Common myeloid progenitor, CD34-positive (primary cell): ENCODE measurements at regions not wholly inside any gene's neighbourhood (a gene's known extent, or its start where the extent isn't known, plus 50 kb on each side); places are given as distances from the start of the nearest gene placed in this dataset.

Experiments
- CTCF ChIA-PET: fragments of 350-600 bp; sonication (Branson Sonifier 250); formaldehyde crosslinking; loops from one replicate; lab custom pipeline; 2021; ENCODE audit warnings: antibody characterized with exemption; lab: Charles Lee
- POLR2A ChIA-PET: fragments of 350-600 bp; sonication (Branson Sonifier 250); formaldehyde crosslinking; loops from one replicate; lab custom pipeline; 2021; ENCODE audit warnings: antibody characterized with exemption; lab: Charles Lee
- DNase-seq, 3 donors: peaks; one replicate each; pipeline versions ENCODE4 v3.0.0 to v3.0.0-alpha.2; 2013
- H3K27ac ChIP-seq, 2 experiments: 1 replicate in 1 of 2; 2 replicates in 1 of 2; pipeline ENCODE4 v1.7.0; 2013; ENCODE audit warnings: inconsistent platforms in 2 of 2, low read length in 2 of 2, mild to moderate bottlenecking in 2 of 2, low read depth in 1 of 2, moderate library complexity in 1 of 2; ENCODE audit not compliant: severe bottlenecking in 2 of 2, insufficient read depth in 1 of 2, poor library complexity in 1 of 2
- H3K27me3 ChIP-seq, 5 experiments: replicated peaks in 2 of 5; 1 replicate in 3 of 5; 2 replicates in 2 of 5; pipeline versions ENCODE4 v1.6.1 to v1.7.0; 2013; ENCODE audit warnings: low read length in 4 of 5, mild to moderate bottlenecking in 2 of 5, moderate library complexity in 2 of 5, inconsistent platforms in 1 of 5; ENCODE audit not compliant: insufficient read depth in 5 of 5, control insufficient read depth in 4 of 5
- H3K36me3 ChIP-seq, 4 experiments: 1 replicate in 2 of 4; 2 replicates in 2 of 4; pipeline versions ENCODE4 v1.6.1 to v1.7.0; 2013; ENCODE audit warnings: low read length in 3 of 4, control low read depth in 1 of 4, mild to moderate bottlenecking in 1 of 4; ENCODE audit not compliant: control insufficient read depth in 4 of 4, insufficient read depth in 4 of 4
- H3K4me1 ChIP-seq, 4 experiments: 1 replicate in 3 of 4; 2 replicates in 1 of 4; pipeline versions ENCODE4 v1.6.1 to v1.7.1; 2013; ENCODE audit warnings: low read length in 3 of 4, mild to moderate bottlenecking in 3 of 4, control low read depth in 1 of 4, inconsistent platforms in 1 of 4, moderate library complexity in 1 of 4; ENCODE audit not compliant: control insufficient read depth in 4 of 4, insufficient read depth in 4 of 4; ENCODE audit errors: control extremely low read depth in 1 of 4
- H3K4me3 ChIP-seq, 7 experiments: 1 replicate in 4 of 7; 2 replicates in 3 of 7; pipeline versions ENCODE4 v1.5.1 to v1.7.0; 2013; ENCODE audit warnings: mild to moderate bottlenecking in 7 of 7, low read length in 6 of 7, moderate library complexity in 6 of 7, inconsistent platforms in 2 of 7, low read depth in 2 of 7, control low read depth in 1 of 7; ENCODE audit not compliant: insufficient read depth in 4 of 7, control insufficient read depth in 1 of 7; ENCODE audit errors: extremely low read depth in 1 of 7
- H3K9me3 ChIP-seq, 5 experiments: 1 replicate in 4 of 5; 2 replicates in 1 of 5; pipeline versions ENCODE4 v1.6.1 to v1.7.1; 2013; ENCODE audit warnings: low read length in 4 of 5, mild to moderate bottlenecking in 2 of 5, inconsistent platforms in 1 of 5, low read depth in 1 of 5, moderate library complexity in 1 of 5; ENCODE audit not compliant: control insufficient read depth in 4 of 5, insufficient read depth in 2 of 5; ENCODE audit errors: control extremely low read depth in 1 of 5
- WGBS: methylation state at CpG from one replicate; pipeline ENCODE4 v1.1.5; 2013; ENCODE audit not compliant: insufficient coverage; 5-methylcytosine and 5-hydroxymethylcytosine counted together

DNA sequence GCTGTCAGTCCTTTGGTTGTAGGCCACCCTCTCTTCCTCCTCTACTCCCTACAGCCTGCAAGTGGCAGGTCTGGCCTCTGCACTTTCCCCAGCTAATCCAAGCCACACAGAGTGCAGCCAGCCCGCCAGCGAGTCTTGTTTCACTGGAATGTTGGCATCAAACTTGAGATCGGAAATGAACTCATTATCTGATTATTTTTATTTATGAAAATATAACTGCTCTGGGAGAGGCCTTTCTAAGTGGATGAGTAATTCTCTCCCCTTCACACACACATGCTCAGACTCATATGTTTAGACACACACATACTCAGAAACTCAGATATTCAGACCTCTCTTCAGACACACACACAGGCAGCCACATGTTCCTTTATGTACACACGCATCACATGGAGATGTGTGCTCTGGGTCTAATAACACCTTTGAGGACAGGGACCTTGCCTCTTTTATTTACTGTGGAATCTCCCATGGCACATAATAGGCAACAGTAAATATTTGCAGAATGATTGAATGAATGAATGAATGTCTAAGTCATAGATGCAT lies 151.3 kb downstream of the ZFP36L2 start:
- Histone ChIP-seq H3K4me3 (no peak overlapping the region), H3K27me3 (no peaks in the 10 kb centered on the region), H3K9me3 (no peaks in the 10 kb centered on the region), H3K27ac (no peak overlapping the region), H3K36me3 (no peaks in the 10 kb centered on the region), H3K4me1 (peaks cover 0 to 12% (median 7%) of the 10 kb centered on the region in 4 experiments)
- DNase-seq = no peak
- 40% methylated on average over 1 of the region's 4 CpGs for WGBS
- ChIA-PET POLR2A (no interaction called here), CTCF (interaction anchor here (1.1 kb wide), 2 partner anchors 20 to 30 kb away, joined by 3 read pairs; no protein-coding TSS in a partner anchor)

DNA sequence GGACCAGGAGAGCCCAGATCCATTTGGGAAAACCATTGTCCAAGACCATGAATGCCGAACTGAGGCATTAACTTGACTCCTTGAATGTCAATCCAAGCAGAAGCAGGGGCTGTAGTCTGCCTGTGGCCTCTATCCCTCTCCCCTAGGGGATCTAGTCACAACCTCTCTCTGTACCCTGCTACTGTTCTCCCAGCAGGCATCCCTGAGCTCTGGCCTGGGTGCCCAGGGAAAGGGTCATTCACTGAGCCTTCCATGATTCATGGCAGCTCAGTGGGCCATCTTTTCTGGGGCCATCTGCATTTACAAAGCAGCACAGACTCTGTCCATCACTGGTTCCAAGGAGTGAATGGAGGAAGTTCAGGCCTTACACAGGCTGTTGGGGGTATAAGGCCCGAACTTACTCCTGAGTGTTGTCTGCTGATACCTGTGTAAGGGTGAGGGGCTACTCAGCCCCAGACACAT lies 151.8 kb downstream of the ZFP36L2 start:
- H3K27me3 ChIP-seq = no peaks in the 10 kb centered on the region
- peaks cover 0 to 12% (median 7%) of the 10 kb centered on the region in 4 experiments for H3K4me1 ChIP-seq
- 67% methylated on average over 1 of the region's 2 CpGs for WGBS
- H3K9me3 ChIP-seq = no peaks in the 10 kb centered on the region
- DNase-seq = no peak
- CTCF ChIA-PET = interaction anchor here (1.1 to 1.4 kb wide), 3 partner anchors 8 to 30 kb away, joined by 3 read pairs; no protein-coding TSS in a partner anchor
- POLR2A ChIA-PET = no interaction called here
- H3K4me3 ChIP-seq = no peak overlapping the region
- no peak overlapping the region for H3K27ac ChIP-seq
- no peaks in the 10 kb centered on the region for H3K36me3 ChIP-seq

DNA sequence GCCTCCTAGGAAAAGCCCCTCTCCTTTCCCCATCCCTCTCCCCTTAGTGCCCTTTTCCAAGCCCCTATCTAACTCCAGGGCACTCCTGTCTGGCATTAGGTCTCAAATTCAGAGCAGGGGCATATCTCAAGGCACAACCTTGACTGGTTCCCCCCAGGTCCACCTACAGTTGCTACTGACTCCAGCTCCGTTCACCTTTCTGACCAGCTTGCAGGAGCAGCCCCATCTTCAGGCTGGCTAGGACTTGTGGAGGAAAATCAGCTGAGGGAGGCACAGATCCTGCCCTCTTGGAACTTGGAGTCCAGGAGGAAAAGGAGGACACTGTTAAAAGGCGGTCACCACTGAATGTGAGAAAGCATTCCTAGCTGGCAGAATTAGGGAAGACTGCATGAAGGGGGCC lies 152.4 kb downstream of the ZFP36L2 start:
- ChIA-PET CTCF (interaction anchor here (1.1 to 1.4 kb wide), 4 partner anchors 8 to 34 kb away, joined by 3 to 4 read pairs (median 3); no protein-coding TSS in a partner anchor), POLR2A (no interaction called here)
- no peaks in the 10 kb centered on the region for H3K9me3 ChIP-seq
- no peaks in the 10 kb centered on the region for H3K36me3 ChIP-seq
- no peak overlapping the region for H3K4me3 ChIP-seq
- WGBS = 100% methylated on average over 1 of the region's 2 CpGs
- H3K4me1 ChIP-seq = peaks cover 0 to 12% (median 7%) of the 10 kb centered on the region in 4 experiments
- H3K27ac ChIP-seq = no peak overlapping the region
- H3K27me3 ChIP-seq = no peaks in the 10 kb centered on the region
- no peak for DNase-seq

DNA sequence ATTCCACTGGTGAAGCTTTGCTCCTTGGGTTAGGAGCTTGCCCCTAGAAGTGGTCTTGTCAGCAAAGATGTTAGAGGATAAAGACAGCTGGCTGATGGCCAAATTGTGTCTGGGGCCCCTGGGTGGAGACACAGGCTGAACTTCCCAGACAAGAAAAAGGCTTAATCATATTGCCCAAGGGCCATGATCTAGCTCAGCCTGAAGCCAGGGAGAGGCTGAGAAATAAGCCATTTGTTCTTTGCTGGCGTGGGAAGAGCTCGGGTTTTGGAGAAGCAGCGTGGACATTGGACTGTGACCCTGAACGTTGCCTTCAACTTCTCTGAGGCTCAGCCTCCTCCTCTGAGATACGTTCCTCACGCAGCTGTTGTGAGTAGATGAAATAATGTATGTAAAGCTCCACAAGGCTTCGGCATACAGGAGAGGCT lies 153.0 kb downstream of the ZFP36L2 start:
- 91% methylated on average over 7 of the region's 7 CpGs for WGBS
- CTCF ChIA-PET = interaction anchor here (1.1 to 1.4 kb wide), 2 partner anchors 9 to 35 kb away, joined by 3 to 4 read pairs; no protein-coding TSS in a partner anchor
- Histone ChIP-seq H3K4me1 (peaks cover 0 to 12% (median 7%) of the 10 kb centered on the region in 4 experiments), H3K27me3 (no peaks in the 10 kb centered on the region), H3K9me3 (no peaks in the 10 kb centered on the region), H3K4me3 (peak overlapping the region in 1 of 7 experiments; percentile 1), H3K36me3 (no peaks in the 10 kb centered on the region), H3K27ac (no peak overlapping the region)
- peak; percentile 9 to 35 (median 16) for DNase-seq
- POLR2A ChIA-PET = no interaction called here

DNA sequence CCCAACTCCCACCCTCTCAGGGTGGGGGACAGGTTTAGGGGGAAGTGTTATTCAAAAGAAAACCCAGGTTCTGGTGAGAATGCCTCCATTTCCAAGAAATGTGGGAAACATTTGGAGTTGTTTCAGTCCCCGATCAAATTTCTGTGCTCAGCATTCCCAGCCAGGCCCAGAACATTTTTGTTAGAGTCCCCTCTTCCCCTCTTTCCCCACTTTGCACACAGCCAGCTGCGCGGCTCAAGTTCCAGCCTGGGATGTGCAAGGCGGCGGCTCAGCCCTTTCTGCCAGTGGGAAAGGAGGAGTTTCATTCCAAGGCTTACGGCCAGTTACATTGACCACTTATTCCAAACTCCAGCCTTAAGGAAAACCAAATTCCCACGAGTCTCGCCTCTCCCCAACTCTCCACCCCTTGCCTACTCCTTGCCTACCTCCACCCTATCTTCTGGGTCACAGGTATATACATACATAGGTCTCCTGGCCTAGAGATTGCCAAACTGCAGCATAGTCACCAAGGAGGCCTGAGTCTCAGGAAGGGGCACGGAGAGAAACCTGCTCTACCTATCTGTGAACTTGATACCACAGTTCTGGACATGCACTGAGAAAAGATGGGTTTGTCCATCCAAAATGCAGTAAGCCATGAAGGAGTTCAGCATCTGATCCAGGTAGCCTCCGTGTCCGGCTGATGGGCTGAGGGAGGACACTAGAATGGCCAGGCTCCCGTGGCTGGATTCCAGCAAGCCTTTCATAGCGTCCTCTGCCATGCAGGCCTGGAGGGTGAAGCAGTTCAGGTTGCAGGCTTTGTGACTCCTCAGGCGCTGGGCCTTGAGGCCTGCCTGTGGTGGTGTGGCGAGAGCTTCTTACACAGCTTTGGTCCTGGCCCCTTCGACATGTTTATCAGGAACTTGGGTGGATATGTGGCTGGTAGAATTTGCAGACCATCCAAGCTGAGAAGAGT lies 154.5 kb downstream of the ZFP36L2 start:
- over 99% methylated on average over 16 of the region's 16 CpGs for WGBS
- Histone ChIP-seq H3K27me3 (no peaks in the 10 kb centered on the region), H3K27ac (no peak overlapping the region)

DNA sequence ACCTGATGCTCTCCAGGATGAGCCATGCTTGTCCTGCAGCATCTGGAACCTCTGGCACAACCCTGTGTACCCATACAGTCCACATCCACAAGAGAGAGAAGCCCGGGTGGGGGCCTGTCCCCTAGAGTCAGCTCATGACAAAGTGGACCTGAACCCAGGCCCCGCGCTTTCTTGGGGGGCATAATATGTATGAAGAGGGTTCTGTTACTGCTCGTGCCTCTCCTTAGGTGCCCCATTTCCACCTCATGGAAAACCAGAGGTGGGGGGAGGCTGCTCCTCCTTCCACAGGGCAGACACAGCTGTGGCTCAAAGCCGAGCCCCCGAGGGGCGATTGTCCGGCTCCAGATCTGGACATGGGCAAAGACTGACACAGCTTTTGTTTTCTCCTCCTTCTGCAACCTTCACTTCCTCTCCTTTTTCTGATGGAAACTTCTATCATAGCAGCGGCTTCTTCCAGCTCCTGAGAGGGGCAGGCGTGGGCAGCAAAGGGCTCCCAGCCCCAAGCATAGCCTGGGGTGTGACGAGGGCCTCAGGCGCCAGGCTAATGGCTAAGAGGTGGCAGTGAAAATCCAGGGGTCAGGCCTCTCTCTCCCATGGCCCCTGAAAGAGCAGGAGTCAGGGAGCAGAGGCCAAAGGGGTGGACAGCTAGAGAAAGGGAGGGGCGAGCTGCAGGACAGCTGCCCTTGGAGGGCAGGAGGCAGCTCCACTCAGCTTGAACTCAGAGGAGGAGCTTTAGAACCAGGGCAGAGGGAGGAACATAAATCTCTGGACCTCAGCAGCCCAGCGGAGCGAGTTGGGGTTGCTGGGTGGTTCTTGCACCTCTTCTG lies 155.5 kb downstream of the ZFP36L2 start:
- Histone ChIP-seq H3K4me3 (no peak overlapping the region), H3K27ac (no peak overlapping the region), H3K9me3 (no peaks in the 10 kb centered on the region), H3K27me3 (no peaks in the 10 kb centered on the region), H3K36me3 (no peaks in the 10 kb centered on the region), H3K4me1 (peaks cover 0 to 18% (median 13%) of the 10 kb centered on the region in 4 experiments)
- CTCF ChIA-PET = interaction anchor here (1.0 to 1.5 kb wide), 3 partner anchors 19 to 158 kb away, joined by 3 read pairs; no protein-coding TSS in a partner anchor
- POLR2A ChIA-PET = no interaction called here
- WGBS = 98% methylated on average over 7 of the region's 15 CpGs
- DNase-seq = no peak

More for the DNA sequence above, 154.5 kb downstream of the ZFP36L2 start:
- Histone ChIP-seq H3K36me3 (no peaks in the 10 kb centered on the region), H3K9me3 (no peaks in the 10 kb centered on the region), H3K4me3 (no peak overlapping the region), H3K4me1 (peaks cover 0 to 12% (median 7%) of the 10 kb centered on the region in 4 experiments)
- POLR2A ChIA-PET = interaction anchor here (0.6 kb wide), 1 partner anchor 34 kb away, joined by 4 read pairs; no protein-coding TSS in a partner anchor
- DNase-seq = no peak
- CTCF ChIA-PET = no interaction called here
